ENCODE measurements at regions not wholly inside any gene's neighbourhood (a gene's known extent, or its start where the extent isn't known, plus 50 kb on each side); places are given as distances from the start of the nearest gene placed in this dataset.
A peak's percentile ranks its signal among the peaks of the same experiment; 100 is the strongest.
"Not testable (repeated sequence)": the region's sequence is repeated elsewhere in the genome, so short reads cannot be mapped to it uniquely, and the experiment has no call there.

- DNase-seq (ENCODE audit: low spot score) (no peak), FAIRE-seq (no peak)
Measured at GRCh38 chr4:64829749-64830148, 420.5 kb upstream of the TECRL start.

- FAIRE-seq, result no peak
- DNase-seq (ENCODE audit: low spot score), result no peak
Measured at GRCh38 chr4:64824591-64824990, 415.3 kb upstream of the TECRL start.

GRCh38 chr4:64822405-64822804 is 413.2 kb upstream of the TECRL start:
- FAIRE-seq (no peak), DNase-seq (ENCODE audit: low spot score) (no peak)

- no peak for FAIRE-seq
- no peak for DNase-seq (ENCODE audit: low spot score)
Measured at GRCh38 chr4:64821219-64821976, 412.1 kb upstream of the TECRL start.

GRCh38 chr4:64814616-64815015 is 405.4 kb upstream of the TECRL start:
- FAIRE-seq, result no peak

GRCh38 chr4:64807821-64808220 is 398.6 kb upstream of the TECRL start:
- FAIRE-seq (no peak), DNase-seq (ENCODE audit: low spot score) (no peak)

More at GRCh38 chr4:64814616-64815015, 405.4 kb upstream of the TECRL start:
- no peak for DNase-seq (ENCODE audit: low spot score)

- no peak for DNase-seq (ENCODE audit: low spot score)
Measured at GRCh38 chr4:64799751-64800150, 390.5 kb upstream of the TECRL start.

GRCh38 chr4:64798828-64799227 is 389.6 kb upstream of the TECRL start:
- not testable (repeated sequence) for FAIRE-seq

More at GRCh38 chr4:64799751-64800150, 390.5 kb upstream of the TECRL start:
- FAIRE-seq, result no peak

GRCh38 chr4:64796581-64796980 is 387.3 kb upstream of the TECRL start:
- no peak for FAIRE-seq
- no peak for DNase-seq (ENCODE audit: low spot score)

More at GRCh38 chr4:64798828-64799227, 389.6 kb upstream of the TECRL start:
- not testable (repeated sequence) for DNase-seq (ENCODE audit: low spot score)

GRCh38 chr4:64784125-64784524 is 374.9 kb upstream of the TECRL start:
- no peak for DNase-seq (ENCODE audit: low spot score)
- FAIRE-seq, result no peak

- DNase-seq (ENCODE audit: low spot score) (no peak), FAIRE-seq (no peak)
Measured at GRCh38 chr4:64781737-64782326, 372.6 kb upstream of the TECRL start.

- FAIRE-seq (peak; percentile 69), DNase-seq (ENCODE audit: low spot score) (no peak)
Measured at GRCh38 chr4:64780664-64781063, 371.4 kb upstream of the TECRL start.

GRCh38 chr4:64777286-64777685 is 368.0 kb upstream of the TECRL start:
- FAIRE-seq (no peak), DNase-seq (ENCODE audit: low spot score) (peak; percentile 15)

GRCh38 chr4:64776820-64777219 is 367.6 kb upstream of the TECRL start:
- no peak for DNase-seq (ENCODE audit: low spot score)
- no peak for FAIRE-seq

- peak; percentile 22 for DNase-seq (ENCODE audit: low spot score)
- FAIRE-seq, result peak; percentile 63
Measured at GRCh38 chr4:64774626-64775025, 365.4 kb upstream of the TECRL start.

GRCh38 chr4:64771149-64771548 is 361.9 kb upstream of the TECRL start:
- FAIRE-seq, result no peak
- DNase-seq (ENCODE audit: low spot score), result no peak

GRCh38 chr4:64767547-64767946 is 358.3 kb upstream of the TECRL start:
- DNase-seq (ENCODE audit: low spot score) (no peak), FAIRE-seq (no peak)

GRCh38 chr4:64766565-64766964 is 357.3 kb upstream of the TECRL start:
- no peak for DNase-seq (ENCODE audit: low spot score)
- FAIRE-seq, result no peak

- DNase-seq (ENCODE audit: low spot score), result no peak
- FAIRE-seq, result no peak
Measured at GRCh38 chr4:64756016-64756415, 346.8 kb upstream of the TECRL start.

GRCh38 chr4:64747919-64748715 is 338.9 kb upstream of the TECRL start:
- no peak for FAIRE-seq
- no peak for DNase-seq (ENCODE audit: low spot score)

- no peak for FAIRE-seq
Measured at GRCh38 chr4:64738240-64738639, 329.0 kb upstream of the TECRL start.

GRCh38 chr4:64737854-64738138 is 328.5 kb upstream of the TECRL start:
- DNase-seq (ENCODE audit: low spot score); FAIRE-seq: not testable (repeated sequence)

More at GRCh38 chr4:64738240-64738639, 329.0 kb upstream of the TECRL start:
- no peak for DNase-seq (ENCODE audit: low spot score)

All from urothelium cell line (cell line).